Neural cell (in vitro differentiated cells): ENCODE measurements at regions not wholly inside any gene's neighbourhood (a gene's known extent, or its start where the extent isn't known, plus 50 kb on each side); places are given as distances from the start of the nearest gene placed in this dataset.

ENCODE experiments used
- H2AFZ ChIP-seq: fragments of 200-600, 300-800 bp; sonication (generic), shearing (Covaris generic); 2 replicates; pipeline ENCODE4 v1.6.0; 2014; ENCODE audit warnings: low read depth, mild to moderate bottlenecking, antibody characterized with exemption, low read length, moderate library complexity
- H3F3A ChIP-seq: fragments of 200-600 bp; shearing (Covaris generic); 2 replicates; pipeline ENCODE4 v1.6.1; 2016; ENCODE audit warnings: mild to moderate bottlenecking, moderate library complexity, mixed read lengths, antibody characterized with exemption, low read length; ENCODE audit not compliant: insufficient read depth, poor library complexity, severe bottlenecking
- H3K27ac ChIP-seq: fragments of 200-600, 300-800 bp; sonication (generic), shearing (Covaris generic); 2 replicates; pipeline ENCODE4 v1.5.1; 2014; ENCODE audit warnings: mild to moderate bottlenecking, low read length, moderate library complexity
- H3K27me3 ChIP-seq: fragments of 300-800, 200-600 bp; sonication (generic), shearing (Covaris generic); 2 replicates; pipeline ENCODE4 v1.6.0; 2014; ENCODE audit warnings: mild to moderate bottlenecking, low read depth, low read length, moderate library complexity; ENCODE audit not compliant: insufficient read depth
- H3K36me3 ChIP-seq: fragments of 300-800, 200-600 bp; sonication (generic), shearing (Covaris generic); 2 replicates; pipeline ENCODE4 v1.5.1; 2014; ENCODE audit warnings: mild to moderate bottlenecking, antibody characterized with exemption, low read length, moderate library complexity; ENCODE audit not compliant: insufficient read depth
- H3K4me2 ChIP-seq: fragments of 300-800, 200-600 bp; sonication (generic), shearing (Covaris generic); 2 replicates; pipeline ENCODE4 v1.6.0; 2014; ENCODE audit warnings: mild to moderate bottlenecking, low read length
- H3K4me3 ChIP-seq: fragments of 300-800, 200-600 bp; sonication (generic), shearing (Covaris generic); 2 replicates; pipeline ENCODE4 v1.5.1; 2014; ENCODE audit warnings: mild to moderate bottlenecking, low read length, moderate library complexity
- H3K79me2 ChIP-seq: fragments of 200-600 bp; shearing (Covaris generic); replicated peaks from 2 replicates; pipeline ENCODE4 v1.6.0; 2014; ENCODE audit warnings: mild to moderate bottlenecking, low read length, moderate library complexity; ENCODE audit not compliant: insufficient read depth
- H3K9ac ChIP-seq: fragments of 300-800, 200-600 bp; sonication (generic), shearing (Covaris generic); 2 replicates; pipeline ENCODE4 v1.6.1; 2016; ENCODE audit warnings: mild to moderate bottlenecking, low read length, mixed read lengths
- H3K9me2 ChIP-seq: fragments of 200-600 bp; shearing (Covaris generic); 2 replicates; pipeline ENCODE4 v1.6.1; 2016; ENCODE audit warnings: mild to moderate bottlenecking, low read length, mixed read lengths; ENCODE audit not compliant: insufficient read depth
- H3K9me3 ChIP-seq: fragments of 200-600, 300-800 bp; sonication (generic), shearing (Covaris generic); 2 replicates; pipeline ENCODE4 v1.6.1; 2016; ENCODE audit warnings: mild to moderate bottlenecking, mixed run types, low read length, moderate library complexity, mixed read lengths
- H4K20me1 ChIP-seq: fragments of 200-600 bp; shearing (Covaris generic); 2 replicates; pipeline ENCODE4 v1.6.1; 2016; ENCODE audit warnings: mild to moderate bottlenecking, mixed run types; ENCODE audit not compliant: insufficient read depth
- CTCF ChIP-seq: fragments of 450-650 bp; IDR thresholded peaks from 2 replicates; pipeline ENCODE4 v1.5.1; 2014; ENCODE audit warnings: antibody characterized with exemption, mild to moderate bottlenecking, moderate library complexity; ENCODE audit not compliant: poor library complexity, severe bottlenecking
- EP300 ChIP-seq: fragments of 450-650 bp; conservative IDR thresholded peaks from 2 replicates; pipeline ENCODE4 v1.6.1; 2014; ENCODE audit warnings: antibody characterized with exemption, mild to moderate bottlenecking, moderate library complexity; ENCODE audit not compliant: poor library complexity, severe bottlenecking
- EZH2 ChIP-seq: fragments of 200-600, 300-800 bp; shearing (Covaris generic), sonication (generic); IDR thresholded peaks from 2 replicates; pipeline ENCODE4 v1.6.1; 2014; ENCODE audit warnings: antibody characterized with exemption, low read length, borderline replicate concordance, mild to moderate bottlenecking; ENCODE audit not compliant: insufficient read depth, poor library complexity, severe bottlenecking
- MXI1 ChIP-seq: fragments of 450-650 bp; conservative IDR thresholded peaks from 2 replicates; pipeline ENCODE4 v1.6.1; 2014; ENCODE audit warnings: antibody characterized with exemption, mild to moderate bottlenecking; ENCODE audit not compliant: poor library complexity, severe bottlenecking
- POLR2AphosphoS5 ChIP-seq: IDR thresholded peaks from 2 replicates; pipeline ENCODE4 v1.6.1; 2012
- RAD21 ChIP-seq: fragments of 450-650 bp; conservative IDR thresholded peaks from 2 replicates; pipeline ENCODE4 v1.6.1; 2014; ENCODE audit warnings: antibody characterized with exemption, mild to moderate bottlenecking, moderate library complexity
- REST ChIP-seq: IDR thresholded peaks from 2 replicates; pipeline ENCODE4 v1.6.1; 2012; ENCODE audit warnings: borderline replicate concordance
- SMC3 ChIP-seq: fragments of 450-650 bp; conservative IDR thresholded peaks from 2 replicates; pipeline ENCODE4 v1.6.1; 2014; ENCODE audit warnings: antibody characterized with exemption, mild to moderate bottlenecking, moderate library complexity; ENCODE audit not compliant: poor library complexity
- TAF1 ChIP-seq: IDR thresholded peaks from 2 replicates; pipeline ENCODE4 v1.6.1; 2012; ENCODE audit warnings: low read depth

GRCh38 chr10:78224602-78225001 lies 190.9 kb downstream of the RPS24 start:
- Histone ChIP-seq H4K20me1 (no peaks in the 10 kb centered on the region), H3F3A (no peaks in the 10 kb centered on the region), H3K27ac (no peak overlapping the region), H3K4me2 (no peak overlapping the region), H3K9me2 (no peaks in the 10 kb centered on the region), H3K9ac (no peak overlapping the region), H3K79me2 (no peaks in the 10 kb centered on the region), H2AFZ (no peak overlapping the region), H3K4me3 (no peak overlapping the region), H3K36me3 (no peaks in the 10 kb centered on the region), H3K27me3 (no peaks in the 10 kb centered on the region), H3K9me3 (no peaks in the 10 kb centered on the region)
- TF ChIP-seq EZH2, result no peak
- no peak for TF ChIP-seq TAF1
- TF ChIP-seq MXI1, result no peak

- no peak overlapping the region for H2AFZ ChIP-seq
- H4K20me1 ChIP-seq, result no peaks in the 10 kb centered on the region
- no peaks in the 10 kb centered on the region for H3K27me3 ChIP-seq
- no peak overlapping the region for H3K9ac ChIP-seq
- H3K36me3 ChIP-seq, result no peaks in the 10 kb centered on the region
- no peaks in the 10 kb centered on the region for H3K9me2 ChIP-seq
- H3K79me2 ChIP-seq, result no peaks in the 10 kb centered on the region
- H3K4me3 ChIP-seq, result no peak overlapping the region
- no peak overlapping the region for H3K4me2 ChIP-seq
- no peaks in the 10 kb centered on the region for H3F3A ChIP-seq
- no peak overlapping the region for H3K27ac ChIP-seq
- no peaks in the 10 kb centered on the region for H3K9me3 ChIP-seq
- TF ChIP-seq EZH2, result no peak
- TF ChIP-seq MXI1, result no peak
- no peak for TF ChIP-seq POLR2AphosphoS5
- TF ChIP-seq REST, result no peak
- TF ChIP-seq RAD21, result no peak
- no peak for TF ChIP-seq EP300
- no peak for TF ChIP-seq CTCF
- TF ChIP-seq TAF1, result no peak
- TF ChIP-seq SMC3, result no peak
These were observed 191.9 kb downstream of the RPS24 start for GRCh38 chr10:78225594-78225993.

GRCh38 chr10:78229489-78229888 lies 195.8 kb downstream of the RPS24 start:
- H4K20me1 ChIP-seq, result no peaks in the 10 kb centered on the region
- H3K9me2 ChIP-seq, result no peaks in the 10 kb centered on the region
- H2AFZ ChIP-seq, result no peak overlapping the region
- no peaks in the 10 kb centered on the region for H3K79me2 ChIP-seq
- H3K9ac ChIP-seq, result peak overlapping the region; percentile 54
- peak overlapping the region; percentile 28 for H3K4me2 ChIP-seq
- H3F3A ChIP-seq, result peaks cover 4% of the 10 kb centered on the region
- TF ChIP-seq REST, result peak; percentile 58
- TF ChIP-seq CTCF, result no peak
- peak; percentile 20 for TF ChIP-seq POLR2AphosphoS5
- peak; percentile 21 for TF ChIP-seq RAD21
- peak overlapping the region; percentile 6 for H3K4me3 ChIP-seq
- H3K9me3 ChIP-seq, result no peaks in the 10 kb centered on the region
- H3K27me3 ChIP-seq, result no peaks in the 10 kb centered on the region
- peak overlapping the region; percentile 79 for H3K27ac ChIP-seq
- H3K36me3 ChIP-seq, result no peaks in the 10 kb centered on the region
